ENCODE measurements at regions not wholly inside any gene's neighbourhood (a gene's known extent, or its start where the extent isn't known, plus 50 kb on each side); places are given as distances from the start of the nearest gene placed in this dataset.

- no peak for FAIRE-seq
- Histone ChIP-seq H3K27ac (ENCODE audit: extremely low read depth, low read depth, low read length) (no peak overlapping the region), H3K36me3 (ENCODE audit: control insufficient read depth, insufficient read depth, low read length) (no peaks in the 10 kb centered on the region), H3K4me2 (ENCODE audit: insufficient read depth, low read length) (no peak overlapping the region), H3K9ac (ENCODE audit: insufficient read depth in 1 of 2, low read depth in 2 of 2, low read length in 2 of 2) (no peak overlapping the region), H2AFZ (ENCODE audit: low read depth, low read length) (no peak overlapping the region), H3K9me1 (ENCODE audit: control insufficient read depth, insufficient read depth, low read length) (no peaks in the 10 kb centered on the region), H4K20me1 (replicated peaks; ENCODE audit: control insufficient read depth, insufficient read depth, low read length) (no peaks in the 10 kb centered on the region), H3K4me3 (no peak overlapping the region), H3K4me1 (replicated peaks in 1 of 2; ENCODE audit: control insufficient read depth in 2 of 2, insufficient read depth in 2 of 2, low read length in 2 of 2) (no peaks in the 10 kb centered on the region), H3K9me3 (replicated peaks; ENCODE audit: control insufficient read depth, insufficient read depth, low read depth, low read length) (no peaks in the 10 kb centered on the region), H3K79me2 (ENCODE audit: control insufficient read depth, insufficient read depth, low read length) (no peaks in the 10 kb centered on the region), H3K27me3 (ENCODE audit: control insufficient read depth in 2 of 2, insufficient read depth in 2 of 2, low read length in 2 of 2) (no peaks in the 10 kb centered on the region; a peak in 1 of 5 replicates)
- ChIA-PET POLR2A (no interaction called here), CTCF (ENCODE audit: low intra/inter-chr PET ratio) (no interaction called here)
- in situ Hi-C loops (cut with MboI) (no loop called here), intact Hi-C loops (cut with micrococcal nuclease) (no loop called here)
- WGBS (ENCODE audit: insufficient coverage, low coverage, missing lambda C conversion rate) = 3% methylated on average over 9 of the region's 9 CpGs
- no peak for DNase-seq (ENCODE audit: extremely low read depth in 1 of 4, low spot score in 3 of 4)
- no peak for ATAC-seq
- TF ChIP-seq HNRNPLL (IDR thresholded peaks at IDR 0.05; ENCODE audit: low read depth, low read length, poor library complexity, severe bottlenecking) (no peak), THRAP3 (IDR thresholded peaks at IDR 0.05; ENCODE audit: borderline replicate concordance) (no peak), ZNF282 (CRISPR knock-in tag; IDR thresholded peaks at IDR 0.05) (no peak), ZNF76 (CRISPR knock-in tag; IDR thresholded peaks at IDR 0.05; ENCODE audit: borderline replicate concordance) (no peak), NFE2 (IDR thresholded peaks at IDR 0.05; ENCODE audit: low read depth) (no peak), MCM2 (IDR thresholded peaks at IDR 0.05; ENCODE audit: low read depth) (no peak), TBP (optimal IDR thresholded peaks at IDR 0.05; ENCODE audit: low read depth, low read length) (no peak), DIDO1 (tag; IDR thresholded peaks at IDR 0.05; ENCODE audit: low read depth) (no peak), XRCC5 (IDR thresholded peaks at IDR 0.05; ENCODE audit: low read depth, low read length) (no peak), ELK3 (CRISPR knock-in tag; IDR thresholded peaks at IDR 0.05) (no peak), LARP7 (IDR thresholded peaks at IDR 0.05) (no peak), BRD9 (IDR thresholded peaks at IDR 0.05; ENCODE audit: low read depth, partially characterized antibody) (no peak), KHSRP (IDR thresholded peaks at IDR 0.05) (no peak)
- no TSS peak for BruUV-seq (replicated peaks)
Measured at GRCh38 chr2:129011466-129012061, 692.9 kb upstream of the HS6ST1 start.
